ENCODE measurements at regions not wholly inside any gene's neighbourhood (a gene's known extent, or its start where the extent isn't known, plus 50 kb on each side); places are given as distances from the start of the nearest gene placed in this dataset.

DNA sequence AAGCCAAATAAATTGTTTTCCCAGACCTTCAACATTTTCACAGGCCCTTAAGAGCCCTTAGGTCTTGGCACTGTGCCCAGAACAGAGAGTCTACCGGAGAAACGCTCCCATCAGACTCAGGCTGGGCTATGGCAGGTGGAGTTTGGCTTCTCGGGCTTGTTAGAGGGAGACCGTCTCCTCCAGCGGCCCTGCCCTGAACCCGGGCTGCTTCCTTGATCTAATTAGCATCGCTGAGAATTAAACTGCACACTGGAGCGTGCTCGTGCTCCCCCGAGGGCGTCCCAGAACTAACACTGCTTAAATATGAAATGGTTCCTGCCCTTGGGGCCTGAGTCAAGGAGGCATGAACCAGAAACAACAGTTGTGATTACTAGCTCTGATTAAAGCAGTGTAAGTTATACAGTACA lies 634.4 kb downstream of the MATN1 start:
- intact Hi-C loops (cut with micrococcal nuclease) = loop anchor here (5.0 to 10.0 kb wide), 2 partner anchors 214 to 618 kb away; no protein-coding TSS in a partner anchor
- DNase-seq (ENCODE audit: low read depth, low spot score) (no peak), ATAC-seq (no peak)
- Histone ChIP-seq H3K4me3 (replicated peaks in 1 of 2; ENCODE audit: low read depth in 1 of 2, low read length in 2 of 2) (no peak overlapping the region), H3K9ac (ENCODE audit: low read length) (no peak overlapping the region), H3K79me2 (ENCODE audit: insufficient read depth, low read length) (no peaks in the 10 kb centered on the region), H3K4me2 (ENCODE audit: low read length) (no peak overlapping the region), H3K27ac (ENCODE audit: low read depth, low read length) (no peak overlapping the region), H3K9me3 (ENCODE audit: control insufficient read depth in 1 of 2, insufficient read depth in 1 of 2, low read depth in 1 of 2, low read length in 2 of 2) (peaks cover 0 to 12% of the 10 kb centered on the region in 2 experiments; a peak in 1 of 4 replicates), H3K9me2 (ENCODE audit: insufficient read depth) (no peaks in the 10 kb centered on the region), H3K27me3 (ENCODE audit: insufficient read depth, low read length) (no peaks in the 10 kb centered on the region), H2AFZ (ENCODE audit: low read depth, low read length, poor library complexity, severe bottlenecking) (no peak overlapping the region), H4K20me1 (ENCODE audit: insufficient read depth) (no peaks in the 10 kb centered on the region), H3K4me1 (ENCODE audit: control insufficient read depth in 1 of 2, insufficient read depth in 2 of 2, low read length in 2 of 2) (peaks cover 7 to 17% of the 10 kb centered on the region in 2 experiments), H3K36me3 (ENCODE audit: control insufficient read depth in 1 of 2, insufficient read depth in 2 of 2, low read length in 2 of 2) (no peaks in the 10 kb centered on the region)
- POLR2A ChIA-PET = no interaction called here
- TF ChIP-seq TCF7L2 (IDR thresholded peaks at IDR 0.05; ENCODE audit: borderline replicate concordance, extremely low read depth, insufficient read depth, insufficient read length) (no peak), CEBPB (IDR thresholded peaks at IDR 0.05; ENCODE audit: low read depth) (no peak), EZH2phosphoT487 (IDR thresholded peaks at IDR 0.05; ENCODE audit: borderline replicate concordance) (no peak), POLR2A (IDR thresholded peaks at IDR 0.05; ENCODE audit: borderline replicate concordance, extremely low read depth, insufficient read depth, insufficient read length) (no peak), MAX (IDR thresholded peaks at IDR 0.05) (no peak), ZFX (IDR thresholded peaks at IDR 0.05) (no peak), POLR2AphosphoS5 (IDR thresholded peaks at IDR 0.05; ENCODE audit: low read depth, low read length) (no peak), SP1 (IDR thresholded peaks at IDR 0.05; ENCODE audit: low read depth) (no peak), ZBTB33 (IDR thresholded peaks at IDR 0.05; ENCODE audit: extremely low read depth, insufficient replicate concordance, low read length) (no peak), REST (IDR thresholded peaks at IDR 0.05; ENCODE audit: low read depth) (no peak), YY1 (IDR thresholded peaks at IDR 0.05; ENCODE audit: extremely low read depth, insufficient replicate concordance, low read depth, low read length) (no peak), EZH2 (IDR thresholded peaks at IDR 0.05) (no peak), CBX3 (IDR thresholded peaks at IDR 0.05; ENCODE audit: low read depth) (no peak), ELF1 (IDR thresholded peaks at IDR 0.05; ENCODE audit: borderline replicate concordance, low read depth) (no peak), JUND (IDR thresholded peaks at IDR 0.05) (no peak), RAD21 (IDR thresholded peaks at IDR 0.05; ENCODE audit: low read depth) (no peak), EGR1 (IDR thresholded peaks at IDR 0.05; ENCODE audit: low read depth) (no peak)
- TF ChIP-seq, protein P1, sequence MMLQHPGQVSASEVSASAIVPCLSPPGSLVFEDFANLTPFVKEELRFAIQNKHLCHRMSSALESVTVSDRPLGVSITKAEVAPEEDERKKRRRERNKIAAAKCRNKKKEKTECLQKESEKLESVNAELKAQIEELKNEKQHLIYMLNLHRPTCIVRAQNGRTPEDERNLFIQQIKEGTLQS (IDR thresholded peaks at IDR 0.05) = no peak
- TF ChIP-seq, protein P2, sequence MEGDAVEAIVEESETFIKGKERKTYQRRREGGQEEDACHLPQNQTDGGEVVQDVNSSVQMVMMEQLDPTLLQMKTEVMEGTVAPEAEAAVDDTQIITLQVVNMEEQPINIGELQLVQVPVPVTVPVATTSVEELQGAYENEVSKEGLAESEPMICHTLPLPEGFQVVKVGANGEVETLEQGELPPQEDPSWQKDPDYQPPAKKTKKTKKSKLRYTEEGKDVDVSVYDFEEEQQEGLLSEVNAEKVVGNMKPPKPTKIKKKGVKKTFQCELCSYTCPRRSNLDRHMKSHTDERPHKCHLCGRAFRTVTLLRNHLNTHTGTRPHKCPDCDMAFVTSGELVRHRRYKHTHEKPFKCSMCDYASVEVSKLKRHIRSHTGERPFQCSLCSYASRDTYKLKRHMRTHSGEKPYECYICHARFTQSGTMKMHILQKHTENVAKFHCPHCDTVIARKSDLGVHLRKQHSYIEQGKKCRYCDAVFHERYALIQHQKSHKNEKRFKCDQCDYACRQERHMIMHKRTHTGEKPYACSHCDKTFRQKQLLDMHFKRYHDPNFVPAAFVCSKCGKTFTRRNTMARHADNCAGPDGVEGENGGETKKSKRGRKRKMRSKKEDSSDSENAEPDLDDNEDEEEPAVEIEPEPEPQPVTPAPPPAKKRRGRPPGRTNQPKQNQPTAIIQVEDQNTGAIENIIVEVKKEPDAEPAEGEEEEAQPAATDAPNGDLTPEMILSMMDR (IDR thresholded peaks at IDR 0.05 in 2 of 3, conservative IDR thresholded peaks at IDR 0.05 in 1 of 3; ENCODE audit: borderline replicate concordance in 1 of 3, insufficient read depth in 1 of 3, low read depth in 2 of 3, low read length in 2 of 3) = no peak
- CTCF ChIA-PET = no interaction called here
- RAD21 ChIA-PET (ENCODE audit: low non-redundant PET in 1 of 2, low total read pairs in 2 of 2, uncharacterized antibody in 2 of 2, unreplicated experiment in 2 of 2) = no interaction called here
- no TSS peak for BruUV-seq (replicated peaks)

All from HCT116 (cell line).